ENCODE measurements at regions not wholly inside any gene's neighbourhood (a gene's known extent, or its start where the extent isn't known, plus 50 kb on each side); places are given as distances from the start of the nearest gene placed in this dataset.

DNA sequence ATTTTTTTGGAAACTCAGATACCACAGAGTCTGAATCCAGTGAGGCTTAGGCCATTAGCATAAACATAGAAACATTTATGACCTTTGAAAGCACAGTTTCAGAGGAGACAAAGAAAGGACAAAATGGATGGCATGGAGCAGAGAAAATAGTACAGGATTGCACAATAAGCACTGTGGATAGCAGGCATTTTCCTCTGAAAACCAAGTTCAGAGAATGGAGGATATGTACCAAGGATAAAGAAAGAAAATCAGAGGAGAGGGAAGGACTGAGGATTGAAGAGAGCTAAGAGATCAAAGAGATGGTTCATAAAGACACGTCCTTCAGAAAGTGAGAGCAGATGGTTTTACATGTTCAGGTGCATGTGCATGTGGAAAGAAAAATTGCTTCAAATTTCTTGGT, 707.2 kb upstream of the CELF2 start:
- TF ChIP-seq CEBPB (IDR thresholded peaks at IDR 0.05) (no peak), MAX (IDR thresholded peaks at IDR 0.05) (no peak)
